Loucy (cell line): ENCODE measurements at regions not wholly inside any gene's neighbourhood (a gene's known extent, or its start where the extent isn't known, plus 50 kb on each side); places are given as distances from the start of the nearest gene placed in this dataset.

Experiments used
- H2AFZ ChIP-seq: fragments of 200-600 bp; sonication (generic); 2 replicates; pipeline ENCODE4 v1.6.0; 2016; ENCODE audit warnings: antibody characterized with exemption, mild to moderate bottlenecking, low read length, moderate library complexity
- H3F3A ChIP-seq: fragments of 200-600 bp; 2 replicates; pipeline ENCODE4 v1.6.0; 2016; ENCODE audit warnings: antibody characterized with exemption, low read depth, mild to moderate bottlenecking
- H3K27me3 ChIP-seq: fragments of 200-600 bp; sonication (generic); 2 replicates; pipeline ENCODE4 v1.6.1; 2014; ENCODE audit warnings: low read length, mild to moderate bottlenecking; ENCODE audit not compliant: insufficient read depth, poor library complexity, severe bottlenecking
- H3K36me3 ChIP-seq: fragments of 200-600 bp; sonication (generic); 2 replicates; pipeline ENCODE4 v1.6.1; 2016; ENCODE audit warnings: low read length; ENCODE audit not compliant: insufficient read depth
- H3K4me1 ChIP-seq: fragments of 200-600 bp; sonication (generic); 2 replicates; pipeline ENCODE4 v1.5.1; 2014; ENCODE audit warnings: low read length, mild to moderate bottlenecking; ENCODE audit not compliant: insufficient read depth, poor library complexity, severe bottlenecking
- H3K4me2 ChIP-seq: fragments of 200-600 bp; sonication (generic); 2 replicates; pipeline ENCODE4 v1.6.0; 2014; ENCODE audit warnings: antibody characterized with exemption, low read length, low read depth, mild to moderate bottlenecking; ENCODE audit not compliant: poor library complexity, severe bottlenecking
- H3K4me3 ChIP-seq: fragments of 200-600 bp; sonication (generic); 2 replicates; pipeline ENCODE4 v1.5.1; 2014; ENCODE audit warnings: low read length, mild to moderate bottlenecking, mixed read lengths; ENCODE audit not compliant: poor library complexity, severe bottlenecking
- H3K79me2 ChIP-seq: fragments of 200-600 bp; sonication (generic); 2 replicates; pipeline ENCODE4 v1.6.1; 2014; ENCODE audit warnings: low read length; ENCODE audit not compliant: insufficient read depth
- H3K9ac ChIP-seq: fragments of 200-600 bp; sonication (generic); 2 replicates; pipeline ENCODE4 v1.6.0; 2014; ENCODE audit warnings: mild to moderate bottlenecking, low read depth, low read length, moderate library complexity; ENCODE audit not compliant: poor library complexity, severe bottlenecking
- H3K9me2 ChIP-seq: fragments of 200-600 bp; sonication (generic); replicated peaks from 2 replicates; pipeline ENCODE4 v1.6.1; 2016; ENCODE audit warnings: low read depth, low read length, mixed read lengths
- H3K9me3 ChIP-seq: fragments of 200-600 bp; sonication (generic); 2 replicates; pipeline ENCODE4 v1.6.1; 2014; ENCODE audit warnings: mild to moderate bottlenecking, antibody characterized with exemption, low read length, low read depth; ENCODE audit not compliant: insufficient read depth
- H4K20me1 ChIP-seq: fragments of 200-600 bp; sonication (generic); 2 replicates; pipeline ENCODE4 v1.6.0; 2014; ENCODE audit warnings: antibody characterized with exemption, low read length, mild to moderate bottlenecking; ENCODE audit not compliant: insufficient read depth, poor library complexity, severe bottlenecking
- CTCF ChIP-seq: fragments of 200-600 bp; sonication (generic); conservative IDR thresholded peaks from 2 replicates; pipeline ENCODE4 v1.5.1; 2014; ENCODE audit warnings: mild to moderate bottlenecking, antibody characterized with exemption, low read length
- EZH2phosphoT487 ChIP-seq: fragments of 200-600 bp; IDR thresholded peaks from 2 replicates; pipeline ENCODE4 v1.6.1; 2018; ENCODE audit warnings: antibody characterized with exemption, mild to moderate bottlenecking, moderate library complexity, borderline replicate concordance

DNA sequence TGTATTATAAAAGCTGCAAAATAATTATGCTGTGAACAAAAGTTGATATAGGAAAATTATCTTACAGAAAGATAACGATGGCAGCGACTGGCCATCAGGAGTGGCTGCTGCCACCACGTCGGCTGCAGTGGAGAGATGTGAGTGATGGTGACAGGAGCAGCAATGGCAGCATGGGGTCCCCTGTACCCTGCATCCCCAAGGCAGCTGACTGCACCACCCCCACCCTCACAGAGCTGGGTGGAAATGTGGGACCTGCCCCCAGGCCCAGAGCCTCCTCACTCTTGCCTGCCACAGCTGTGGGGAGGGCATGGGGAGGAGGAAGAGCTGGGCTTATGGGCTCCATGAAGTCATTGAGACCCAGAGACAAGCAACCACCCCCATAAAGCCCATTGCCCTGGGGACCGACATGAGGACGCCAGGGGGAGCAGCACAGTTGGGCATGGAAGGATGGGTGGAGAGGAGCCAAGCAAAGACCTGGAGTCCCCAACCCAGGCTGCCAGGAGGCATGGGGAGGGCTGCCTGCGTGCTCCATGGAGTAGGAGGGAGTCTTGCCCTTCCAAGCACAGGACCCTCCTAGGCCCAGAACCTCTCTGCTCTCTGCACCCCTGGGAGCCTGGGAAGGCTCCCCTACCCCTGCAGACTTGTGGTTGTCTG lies 1090.5 kb downstream of the PCDH18 start:
- H3K9ac ChIP-seq = no peak overlapping the region
- no peaks in the 10 kb centered on the region for H3K36me3 ChIP-seq
- no peaks in the 10 kb centered on the region for H3K9me2 ChIP-seq
- no peak overlapping the region for H2AFZ ChIP-seq
- no peak overlapping the region for H3K4me2 ChIP-seq
- no peaks in the 10 kb centered on the region for H3K79me2 ChIP-seq
- H3F3A ChIP-seq = no peaks in the 10 kb centered on the region
- TF ChIP-seq CTCF = no peak
- TF ChIP-seq EZH2phosphoT487 = no peak
- no peaks in the 10 kb centered on the region for H3K9me3 ChIP-seq
- H3K27me3 ChIP-seq = no peaks in the 10 kb centered on the region
- H4K20me1 ChIP-seq = no peaks in the 10 kb centered on the region
- H3K4me3 ChIP-seq = no peak overlapping the region
- H3K4me1 ChIP-seq = no peaks in the 10 kb centered on the region

GRCh38 chr4:136438645-136439044 lies 1093.6 kb downstream of the PCDH18 start:
- no peaks in the 10 kb centered on the region for H3F3A ChIP-seq
- no peaks in the 10 kb centered on the region for H3K27me3 ChIP-seq
- H3K4me3 ChIP-seq = no peak overlapping the region
- no peaks in the 10 kb centered on the region for H4K20me1 ChIP-seq
- no peaks in the 10 kb centered on the region for H3K9me2 ChIP-seq
- H3K9me3 ChIP-seq = no peaks in the 10 kb centered on the region
- H3K9ac ChIP-seq = no peak overlapping the region
- no peak overlapping the region for H2AFZ ChIP-seq
- no peaks in the 10 kb centered on the region for H3K36me3 ChIP-seq
- H3K4me1 ChIP-seq = no peaks in the 10 kb centered on the region
- TF ChIP-seq EZH2phosphoT487 (no peak), CTCF (no peak)
- no peak overlapping the region for H3K4me2 ChIP-seq
- no peaks in the 10 kb centered on the region for H3K79me2 ChIP-seq

GRCh38 chr4:136424052-136424451 lies 1108.2 kb downstream of the PCDH18 start:
- Histone ChIP-seq H3K4me1 (no peaks in the 10 kb centered on the region), H3K27me3 (no peaks in the 10 kb centered on the region), H3K9me2 (no peaks in the 10 kb centered on the region), H3K9me3 (no peaks in the 10 kb centered on the region), H4K20me1 (no peaks in the 10 kb centered on the region), H3K4me2 (no peak overlapping the region), H3K9ac (no peak overlapping the region), H3F3A (no peaks in the 10 kb centered on the region), H3K79me2 (no peaks in the 10 kb centered on the region), H3K4me3 (no peak overlapping the region), H3K36me3 (no peaks in the 10 kb centered on the region), H2AFZ (no peak overlapping the region)
- TF ChIP-seq EZH2phosphoT487 (no peak), CTCF (no peak)
